Subcutaneous abdominal adipose tissue (tissue), 5 donors: ENCODE measurements at regions not wholly inside any gene's neighbourhood (a gene's known extent, or its start where the extent isn't known, plus 50 kb on each side); places are given as distances from the start of the nearest gene placed in this dataset.

Experiments
- H3K27ac ChIP-seq: one replicate; pipeline ENCODE4 v1.7.0; 2013; ENCODE audit warnings: low read depth, mild to moderate bottlenecking, inconsistent platforms, low read length, moderate library complexity
- H3K27me3 ChIP-seq, 5 donors: one replicate each; pipeline ENCODE4 v1.7.0; 2013; ENCODE audit warnings: low read length in 5 of 5, inconsistent platforms in 1 of 5; ENCODE audit not compliant: control insufficient read depth in 5 of 5, insufficient read depth in 4 of 5
- H3K36me3 ChIP-seq, 5 donors: one replicate each; pipeline ENCODE4 v1.7.0; 2013; ENCODE audit warnings: low read length in 5 of 5; ENCODE audit not compliant: control insufficient read depth in 5 of 5, insufficient read depth in 5 of 5
- H3K4me1 ChIP-seq, 5 donors: one replicate each; pipeline ENCODE4 v1.7.0; 2013; ENCODE audit warnings: low read length in 5 of 5, mild to moderate bottlenecking in 3 of 5, moderate library complexity in 1 of 5; ENCODE audit not compliant: control insufficient read depth in 5 of 5, insufficient read depth in 5 of 5
- H3K4me3 ChIP-seq, 5 donors: one replicate each; pipeline ENCODE4 v1.7.0; 2013; ENCODE audit warnings: low read length in 5 of 5, low read depth in 1 of 5
- H3K9ac ChIP-seq, 5 donors: one replicate each; pipeline ENCODE4 v1.7.0; 2013; ENCODE audit warnings: low read length in 5 of 5, mild to moderate bottlenecking in 4 of 5, moderate library complexity in 3 of 5
- H3K9me3 ChIP-seq, 5 donors: one replicate each; pipeline ENCODE4 v1.7.0; 2013; ENCODE audit warnings: low read length in 5 of 5; ENCODE audit not compliant: control insufficient read depth in 5 of 5
- donor health status: healthy.
- donor health status: healthy.
- donor health status: healthy.
- donor health status: healthy.
- donor health status: healthy.

GRCh38 chr9:81513059-81513458, 176.3 kb downstream of the TLE1 start:
- Histone ChIP-seq H3K4me1 (no peaks in the 10 kb centered on the region), H3K4me3 (no peak overlapping the region), H3K36me3 (no peaks in the 10 kb centered on the region), H3K27me3 (no peaks in the 10 kb centered on the region), H3K9me3 (no peaks in the 10 kb centered on the region), H3K27ac (no peak overlapping the region), H3K9ac (no peak overlapping the region)

GRCh38 chr9:81512641-81513040, 176.7 kb downstream of the TLE1 start:
- H3K9ac ChIP-seq = no peak overlapping the region
- H3K4me3 ChIP-seq = no peak overlapping the region
- no peaks in the 10 kb centered on the region for H3K4me1 ChIP-seq
- no peak overlapping the region for H3K27ac ChIP-seq
- H3K27me3 ChIP-seq = no peaks in the 10 kb centered on the region
- no peaks in the 10 kb centered on the region for H3K9me3 ChIP-seq
- H3K36me3 ChIP-seq = no peaks in the 10 kb centered on the region

- H3K4me3 ChIP-seq = no peak overlapping the region
- no peaks in the 10 kb centered on the region for H3K27me3 ChIP-seq
- H3K9me3 ChIP-seq = no peaks in the 10 kb centered on the region
- H3K4me1 ChIP-seq = no peaks in the 10 kb centered on the region
- no peak overlapping the region for H3K27ac ChIP-seq
- no peak overlapping the region for H3K9ac ChIP-seq
- no peaks in the 10 kb centered on the region for H3K36me3 ChIP-seq
These were observed 180.9 kb downstream of the TLE1 start for GRCh38 chr9:81508476-81508875.

GRCh38 chr9:81506941-81507864, 182.1 kb downstream of the TLE1 start:
- no peaks in the 10 kb centered on the region for H3K9me3 ChIP-seq
- no peaks in the 10 kb centered on the region for H3K36me3 ChIP-seq
- H3K27me3 ChIP-seq = no peaks in the 10 kb centered on the region
- no peak overlapping the region for H3K4me3 ChIP-seq
- no peak overlapping the region for H3K9ac ChIP-seq
- H3K4me1 ChIP-seq = no peaks in the 10 kb centered on the region
- no peak overlapping the region for H3K27ac ChIP-seq

GRCh38 chr9:81499594-81499993, 189.8 kb downstream of the TLE1 start:
- Histone ChIP-seq H3K4me1 (peaks cover 3 to 14% (median 13%) of the 10 kb centered on the region in 5 donors), H3K36me3 (no peaks in the 10 kb centered on the region), H3K27me3 (no peaks in the 10 kb centered on the region), H3K9ac (no peak overlapping the region), H3K4me3 (no peak overlapping the region), H3K27ac (no peak overlapping the region), H3K9me3 (no peaks in the 10 kb centered on the region)

GRCh38 chr9:81499021-81499454, 190.3 kb downstream of the TLE1 start:
- H3K4me1 ChIP-seq = peaks cover 3 to 14% (median 13%) of the 10 kb centered on the region in 5 donors
- H3K27ac ChIP-seq = no peak overlapping the region
- H3K9me3 ChIP-seq = no peaks in the 10 kb centered on the region
- H3K9ac ChIP-seq = no peak overlapping the region
- H3K4me3 ChIP-seq = no peak overlapping the region
- no peaks in the 10 kb centered on the region for H3K27me3 ChIP-seq
- H3K36me3 ChIP-seq = no peaks in the 10 kb centered on the region

- no peak overlapping the region for H3K4me3 ChIP-seq
- H3K9ac ChIP-seq = no peak overlapping the region
- H3K27ac ChIP-seq = no peak overlapping the region
- H3K36me3 ChIP-seq = no peaks in the 10 kb centered on the region
- H3K4me1 ChIP-seq = peaks cover 3 to 14% (median 13%) of the 10 kb centered on the region in 5 donors
- no peaks in the 10 kb centered on the region for H3K27me3 ChIP-seq
- no peaks in the 10 kb centered on the region for H3K9me3 ChIP-seq
These were observed 190.8 kb downstream of the TLE1 start for GRCh38 chr9:81498576-81498975.

- H3K9me3 ChIP-seq = no peaks in the 10 kb centered on the region
- H3K4me1 ChIP-seq = peaks cover 3 to 14% (median 13%) of the 10 kb centered on the region in 5 donors
- no peak overlapping the region for H3K4me3 ChIP-seq
- no peaks in the 10 kb centered on the region for H3K27me3 ChIP-seq
- H3K27ac ChIP-seq = no peak overlapping the region
- H3K36me3 ChIP-seq = no peaks in the 10 kb centered on the region
- no peak overlapping the region for H3K9ac ChIP-seq
These were observed 192.3 kb downstream of the TLE1 start for GRCh38 chr9:81497091-81497490.

GRCh38 chr9:81492710-81493447, 196.5 kb downstream of the TLE1 start:
- H3K27ac ChIP-seq = no peak overlapping the region

More at GRCh38 chr9:81492710-81493447, 196.5 kb downstream of the TLE1 start:
- no peaks in the 10 kb centered on the region for H3K4me1 ChIP-seq
- H3K9ac ChIP-seq = no peak overlapping the region
- no peaks in the 10 kb centered on the region for H3K36me3 ChIP-seq
- no peak overlapping the region for H3K4me3 ChIP-seq
- no peaks in the 10 kb centered on the region for H3K9me3 ChIP-seq
- no peaks in the 10 kb centered on the region for H3K27me3 ChIP-seq
